Stimulated activated CD8-positive, alpha-beta memory T cell treated with anti-CD3 and anti-CD28 coated beads, Interleukin-7, amount 100 ng/mL, for 1 hour (primary cell): ENCODE measurements at regions not wholly inside any gene's neighbourhood (a gene's known extent, or its start where the extent isn't known, plus 50 kb on each side); places are given as distances from the start of the nearest gene placed in this dataset.

Source experiments
- DNase-seq, 2 donors: peaks; one replicate each; pipeline ENCODE4 v3.0.0-alpha.2; 2020; ENCODE audit warnings: low read depth in 2 of 2

- DNase-seq: no peak
Measured at GRCh38 chr13:74202129-74202813, 68.1 kb upstream of the KLF12 start.

GRCh38 chr13:74201530-74201929 lies 67.3 kb upstream of the KLF12 start:
- DNase-seq: no peak

- DNase-seq: no peak
Measured at GRCh38 chr13:74200081-74200480, 65.9 kb upstream of the KLF12 start.

GRCh38 chr13:74197677-74198429 lies 63.6 kb upstream of the KLF12 start:
- no peak for DNase-seq

- DNase-seq: no peak
Measured at GRCh38 chr13:74194846-74195245, 60.6 kb upstream of the KLF12 start.

GRCh38 chr13:74193391-74193790 lies 59.2 kb upstream of the KLF12 start:
- no peak for DNase-seq

GRCh38 chr13:74191410-74191809 lies 57.2 kb upstream of the KLF12 start:
- no peak for DNase-seq

GRCh38 chr13:74190999-74191398 lies 56.8 kb upstream of the KLF12 start:
- no peak for DNase-seq

- no peak for DNase-seq
Measured at GRCh38 chr13:74187564-74187963, 53.4 kb upstream of the KLF12 start.

- DNase-seq: no peak
Measured at GRCh38 chr13:74184283-74184682, 50.1 kb upstream of the KLF12 start.
